ENCODE measurements at regions not wholly inside any gene's neighbourhood (a gene's known extent, or its start where the extent isn't known, plus 50 kb on each side); places are given as distances from the start of the nearest gene placed in this dataset.

DNA sequence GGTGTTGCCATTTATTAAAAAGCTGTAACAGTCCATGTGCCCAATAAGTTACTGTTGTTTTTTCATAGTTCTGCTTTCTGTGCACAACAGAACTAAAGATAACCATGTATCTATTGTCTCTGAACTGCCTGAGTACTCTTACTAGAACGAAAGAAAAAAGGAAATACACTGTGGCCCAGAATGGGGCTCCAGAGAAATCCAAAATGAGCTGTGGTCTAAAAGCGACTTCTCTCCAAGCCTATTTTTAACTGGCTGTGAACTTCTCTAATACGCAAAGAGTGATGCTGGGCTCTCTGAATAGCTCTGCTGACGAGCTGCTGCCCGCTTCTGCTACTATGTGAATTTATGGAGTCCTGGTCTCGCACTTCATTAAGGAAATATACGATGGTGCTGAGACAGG is 56.2 kb upstream of the LPP start:
- DNase-seq = peak in 2 of 3 donors; percentile 16 to 43

DNA sequence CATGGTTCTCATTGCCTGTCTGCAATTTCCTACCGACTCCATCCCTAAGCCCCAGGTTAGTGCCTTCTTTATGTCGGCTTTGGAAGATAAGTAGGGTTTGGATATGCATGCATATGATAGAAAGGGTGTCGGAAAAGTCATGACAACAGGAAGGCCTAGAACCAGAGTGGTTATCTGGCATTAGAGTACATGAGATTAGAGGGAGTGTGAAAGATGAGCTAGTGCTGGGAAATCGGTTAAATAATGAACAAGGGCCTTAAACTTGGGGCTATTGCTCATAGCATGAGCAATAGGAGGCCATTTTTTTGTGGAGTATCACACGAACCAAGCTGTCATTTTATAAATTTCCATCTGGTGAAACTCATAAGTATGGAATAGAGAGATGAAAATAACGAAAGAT is 54.0 kb upstream of the LPP start:
- no peak for DNase-seq

GRCh38 chr3:188102861-188103547 is 51.0 kb upstream of the LPP start:
- DNase-seq = no peak

GRCh38 chr3:188104050-188104449 is 49.9 kb upstream of the LPP start:
- no peak for DNase-seq
